ENCODE measurements at regions not wholly inside any gene's neighbourhood (a gene's known extent, or its start where the extent isn't known, plus 50 kb on each side); places are given as distances from the start of the nearest gene placed in this dataset.

- no peak for DNase-seq (ENCODE audit: low read depth in 2 of 2)
These were observed 190.4 kb upstream of the HDAC4 start for GRCh38 chr2:239590995-239591915.

- DNase-seq (ENCODE audit: low read depth in 2 of 2): no peak
These were observed 189.5 kb upstream of the HDAC4 start for GRCh38 chr2:239590276-239590675.

- DNase-seq (ENCODE audit: low read depth in 2 of 2): no peak
These were observed 189.0 kb upstream of the HDAC4 start for GRCh38 chr2:239589833-239590232.

GRCh38 chr2:239589270-239589825 is 188.5 kb upstream of the HDAC4 start:
- DNase-seq (ENCODE audit: low read depth in 2 of 2): no peak

- no peak for DNase-seq (ENCODE audit: low read depth in 2 of 2)
These were observed 187.8 kb upstream of the HDAC4 start for GRCh38 chr2:239588451-239589269.

GRCh38 chr2:239587841-239588240 is 187.0 kb upstream of the HDAC4 start:
- no peak for DNase-seq (ENCODE audit: low read depth in 2 of 2)

- DNase-seq (ENCODE audit: low read depth in 2 of 2): no peak
These were observed 186.5 kb upstream of the HDAC4 start for GRCh38 chr2:239587311-239587731.

GRCh38 chr2:239586651-239587310 is 186.0 kb upstream of the HDAC4 start:
- DNase-seq (ENCODE audit: low read depth in 2 of 2): no peak

- DNase-seq (ENCODE audit: low read depth in 2 of 2): no peak
These were observed 184.6 kb upstream of the HDAC4 start for GRCh38 chr2:239585422-239585821.

GRCh38 chr2:239584986-239585385 is 184.2 kb upstream of the HDAC4 start:
- no peak for DNase-seq (ENCODE audit: low read depth in 2 of 2)

- no peak for DNase-seq (ENCODE audit: low read depth in 2 of 2)
These were observed 183.3 kb upstream of the HDAC4 start for GRCh38 chr2:239583879-239584859.

GRCh38 chr2:239583171-239583878 is 182.5 kb upstream of the HDAC4 start:
- no peak for DNase-seq (ENCODE audit: low read depth in 2 of 2)

- DNase-seq (ENCODE audit: low read depth in 2 of 2): no peak
These were observed 181.7 kb upstream of the HDAC4 start for GRCh38 chr2:239582476-239582875.

- DNase-seq (ENCODE audit: low read depth in 2 of 2): no peak
These were observed 180.6 kb upstream of the HDAC4 start for GRCh38 chr2:239581352-239581901.

GRCh38 chr2:239580199-239580527 is 179.3 kb upstream of the HDAC4 start:
- no peak for DNase-seq (ENCODE audit: low read depth in 2 of 2)

- DNase-seq (ENCODE audit: low read depth in 2 of 2): no peak
These were observed 178.8 kb upstream of the HDAC4 start for GRCh38 chr2:239579524-239580198.

GRCh38 chr2:239579081-239579480 is 178.3 kb upstream of the HDAC4 start:
- no peak for DNase-seq (ENCODE audit: low read depth in 2 of 2)

GRCh38 chr2:239578381-239578780 is 177.6 kb upstream of the HDAC4 start:
- DNase-seq (ENCODE audit: low read depth in 2 of 2): no peak

GRCh38 chr2:239577935-239578334 is 177.1 kb upstream of the HDAC4 start:
- DNase-seq (ENCODE audit: low read depth in 2 of 2): no peak
